HepG2 (cell line): ENCODE measurements at regions not wholly inside any gene's neighbourhood (a gene's known extent, or its start where the extent isn't known, plus 50 kb on each side); places are given as distances from the start of the nearest gene placed in this dataset.
A peak's percentile ranks its signal among the peaks of the same experiment; 100 is the strongest.

Experiments used
- HMGA1 ChIP-seq: sonication (generic); formaldehyde crosslinking; conservative IDR thresholded peaks from 2 replicates; pipeline ENCODE4 v1.4.0; 2020; ENCODE audit warnings: missing genetic modification reagents
- HNF4G ChIP-seq, 2 experiments: sonication (generic) in 1 of 2; formaldehyde crosslinking in 1 of 2; IDR thresholded peaks; 2 replicates each; pipeline versions ENCODE4 v1.4.0 to v1.6.1; 2011 to 2020; ENCODE audit warnings: borderline replicate concordance in 2 of 2, low read depth in 2 of 2, mild to moderate bottlenecking in 2 of 2, low read length in 1 of 2, missing genetic modification reagents in 1 of 2, moderate library complexity in 1 of 2
- MTERF4 ChIP-seq: sonication (generic); formaldehyde crosslinking; IDR thresholded peaks from 2 replicates; pipeline ENCODE4 v1.8.0; 2023; ENCODE audit warnings: mild to moderate bottlenecking, missing genetic modification reagents
- MYPOP ChIP-seq: sonication (generic); formaldehyde crosslinking; IDR thresholded peaks from 2 replicates; pipeline ENCODE4 v1.8.1; 2023; ENCODE audit warnings: mild to moderate bottlenecking, moderate library complexity, missing genetic modification reagents
- MZF1 ChIP-seq: sonication (generic); formaldehyde crosslinking; IDR thresholded peaks from 2 replicates; pipeline ENCODE4 v1.8.1; 2023; ENCODE audit warnings: mild to moderate bottlenecking, missing genetic modification reagents, borderline replicate concordance
- NFKBIZ ChIP-seq: IDR thresholded peaks from 2 replicates; pipeline ENCODE4 v1.6.1; 2018; ENCODE audit warnings: missing genetic modification reagents, missing compliant biosample characterization
- PATZ1 ChIP-seq: sonication (generic); formaldehyde crosslinking; IDR thresholded peaks from 2 replicates; pipeline ENCODE4 v1.4.0; 2020; ENCODE audit warnings: missing genetic modification reagents
- PITX1 ChIP-seq: sonication (generic); formaldehyde crosslinking; IDR thresholded peaks from 2 replicates; pipeline ENCODE4 v1.5.1; 2020; ENCODE audit warnings: mild to moderate bottlenecking, missing genetic modification reagents
- RAD51 ChIP-seq: fragments of 450-650 bp; IDR thresholded peaks from 2 replicates; pipeline ENCODE4 v1.6.1; 2016; ENCODE audit warnings: borderline replicate concordance
- RFX5 ChIP-seq: IDR thresholded peaks from 2 replicates; pipeline ENCODE4 v1.6.1; 2011; ENCODE audit warnings: low read depth, low read length, improper control_type of control experiment
- RXRA ChIP-seq: sonication (generic); formaldehyde crosslinking; IDR thresholded peaks from 2 replicates; pipeline ENCODE4 v1.5.1; 2020; ENCODE audit warnings: missing genetic modification reagents
- SRY ChIP-seq: sonication (generic); formaldehyde crosslinking; IDR thresholded peaks from 2 replicates; pipeline ENCODE4 v1.8.0; 2022; ENCODE audit warnings: mild to moderate bottlenecking, missing genetic modification reagents
- ZBTB7B ChIP-seq: sonication (generic); formaldehyde crosslinking; IDR thresholded peaks from 2 replicates; pipeline ENCODE4 v1.4.0; 2020; ENCODE audit warnings: missing genetic modification reagents
- ZEB1 ChIP-seq: IDR thresholded peaks from 2 replicates; pipeline ENCODE4 v1.6.1; 2012; ENCODE audit warnings: mild to moderate bottlenecking, low read depth, inconsistent platforms; ENCODE audit not compliant: insufficient replicate concordance
- ZNF124 ChIP-seq: sonication (generic); formaldehyde crosslinking; IDR thresholded peaks from 2 replicates; pipeline ENCODE4 v1.4.0; 2020; ENCODE audit warnings: missing genetic modification reagents
- ZNF496 ChIP-seq: sonication (generic); formaldehyde crosslinking; IDR thresholded peaks from 2 replicates; pipeline ENCODE4 v1.8.1; 2023; ENCODE audit warnings: mild to moderate bottlenecking, moderate library complexity, missing genetic modification reagents; ENCODE audit not compliant: insufficient replicate concordance
- ZNF570 ChIP-seq: sonication (generic); formaldehyde crosslinking; IDR thresholded peaks from 2 replicates; pipeline ENCODE4 v1.4.0; 2020; ENCODE audit warnings: mild to moderate bottlenecking, missing genetic modification reagents, borderline replicate concordance
- ZNF646 ChIP-seq: sonication (generic); formaldehyde crosslinking; IDR thresholded peaks from 2 replicates; pipeline ENCODE4 v1.9.0; 2021; ENCODE audit warnings: mild to moderate bottlenecking, missing genetic modification reagents
- ZNF839 ChIP-seq: sonication (generic); formaldehyde crosslinking; IDR thresholded peaks from 2 replicates; pipeline ENCODE4 v1.4.0; 2020; ENCODE audit warnings: missing genetic modification reagents, mild to moderate bottlenecking, borderline replicate concordance

- no peak for TF ChIP-seq PATZ1 (CRISPR knock-in tag)
- TF ChIP-seq ZNF496 (CRISPR knock-in tag) = no peak
- TF ChIP-seq RXRA = peak; percentile 12; the same call in 1 of the 2 replicates
- no peak for TF ChIP-seq HMGA1 (CRISPR knock-in tag)
- TF ChIP-seq ZEB1 = no peak
- 0 out of 2 replicates have a peak, but pooled peaks have one; percentile 35 for TF ChIP-seq ZNF124 (CRISPR knock-in tag)
- TF ChIP-seq ZBTB7B (CRISPR knock-in tag) = peak; percentile 51; the same call in 1 of the 2 replicates
- no peak for TF ChIP-seq ZNF570 (CRISPR knock-in tag)
- TF ChIP-seq PITX1 = peak; percentile 25; the same call in 1 of the 2 replicates
- no peak for TF ChIP-seq MYPOP (CRISPR knock-in tag)
- no peak for TF ChIP-seq RFX5
- no peak for TF ChIP-seq HNF4G (IDR thresholded peaks at IDR 0.05; ENCODE audit: borderline replicate concordance, low read depth, low read length)
- no peak for TF ChIP-seq HNF4G (CRISPR knock-in tag; IDR thresholded peaks at IDR 0.05; ENCODE audit: borderline replicate concordance, low read depth)
- no peak for TF ChIP-seq SRY
- TF ChIP-seq ZNF646 (CRISPR knock-in tag) = no peak
- TF ChIP-seq ZNF839 (CRISPR knock-in tag) = no peak
- TF ChIP-seq MZF1 (CRISPR knock-in tag) = no peak
- no peak for TF ChIP-seq RAD51
- no peak for TF ChIP-seq MTERF4 (CRISPR knock-in tag)
- TF ChIP-seq NFKBIZ (CRISPR knock-in tag) = no peak
Measured at GRCh38 chr15:98428253-98428989, 219.9 kb upstream of the IGF1R start (continued).
